WERI-Rb-1 (cell line): ENCODE measurements at regions not wholly inside any gene's neighbourhood (a gene's known extent, or its start where the extent isn't known, plus 50 kb on each side); places are given as distances from the start of the nearest gene placed in this dataset.

Experiments
- DNase-seq: peaks from one replicate; pipeline ENCODE4 v3.0.0-alpha.2; 2020
- H3K27ac ChIP-seq: fragments of 250-450 bp; sonication (Bioruptor Pico); 2 replicates; pipeline ENCODE4 v1.5.1; 2020; ENCODE audit warnings: mild to moderate bottlenecking, moderate library complexity
- H3K27me3 ChIP-seq: fragments of 250-450 bp; sonication (Bioruptor Pico); 2 replicates; pipeline ENCODE4 v1.5.1; 2021; ENCODE audit warnings: mild to moderate bottlenecking, low read depth, moderate library complexity; ENCODE audit not compliant: insufficient read depth, severe bottlenecking
- H3K36me3 ChIP-seq: fragments of 250-450 bp; sonication (Bioruptor Pico); 2 replicates; pipeline ENCODE4 v1.5.1; 2020; ENCODE audit warnings: mild to moderate bottlenecking, moderate library complexity
- H3K4me3 ChIP-seq: 2 replicates; pipeline ENCODE4 v1.5.1; 2011; ENCODE audit warnings: low read depth, mild to moderate bottlenecking, control low read depth, low read length
- H3K9me3 ChIP-seq: fragments of 250-450 bp; sonication (Bioruptor Pico); 2 replicates; pipeline ENCODE4 v1.5.1; 2021; ENCODE audit warnings: mild to moderate bottlenecking, moderate library complexity; ENCODE audit not compliant: severe bottlenecking
- TF ChIP-seq, protein P1 (sequence below): IDR thresholded peaks from 2 replicates; pipeline ENCODE4 v1.5.1; 2011; ENCODE audit warnings: low read depth, mild to moderate bottlenecking, control low read depth, inconsistent platforms, low read length

DNA sequence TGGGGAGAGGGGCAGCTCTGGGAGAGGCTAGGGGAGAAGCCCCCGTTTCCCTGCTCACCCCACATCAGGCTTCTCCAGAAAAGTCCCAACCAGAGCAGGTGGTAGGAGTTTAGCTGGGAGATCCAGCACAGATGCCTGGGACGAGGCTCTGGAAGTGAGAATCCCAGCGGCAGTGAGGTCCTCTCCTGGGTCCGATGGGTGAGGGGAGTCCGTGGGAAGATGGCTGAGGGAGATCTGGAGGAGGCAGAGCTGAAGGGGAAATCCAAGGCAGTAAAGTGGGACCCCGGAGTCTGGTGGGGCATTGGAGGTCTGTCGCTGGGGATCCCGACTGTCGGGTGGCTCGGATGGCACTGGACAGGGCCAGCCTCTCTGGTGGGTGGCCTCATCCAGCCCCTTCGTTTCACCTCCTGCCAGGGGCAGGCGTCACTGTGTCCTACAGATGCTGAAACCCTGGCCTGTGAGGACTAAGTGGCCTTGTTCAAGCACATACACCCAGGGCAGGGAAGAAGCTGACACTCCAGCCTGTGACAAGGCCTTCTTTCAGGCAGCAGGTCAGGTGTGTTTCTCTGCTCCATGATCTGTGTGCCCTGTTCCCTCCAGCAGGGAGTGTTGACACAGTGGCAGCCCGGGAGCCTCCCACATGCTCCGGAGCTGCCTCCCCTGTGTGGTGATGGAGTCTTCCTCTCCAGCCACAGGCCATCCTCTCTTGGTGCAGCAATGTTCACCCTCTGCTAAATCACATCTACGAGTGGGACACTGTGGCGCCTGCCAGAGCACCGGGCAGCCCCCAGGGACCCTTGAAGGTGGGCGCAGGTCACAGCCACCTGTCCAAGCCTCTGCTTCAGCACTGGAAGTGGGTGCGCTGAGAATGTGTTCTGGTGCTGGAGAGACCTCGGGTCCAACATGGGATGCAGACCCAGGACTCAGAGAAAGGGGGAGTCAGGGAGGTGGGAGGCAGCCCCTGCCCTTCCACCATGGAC, 850.8 kb downstream of the BRD1 start:
- Histone ChIP-seq H3K9me3 (no peaks in the 10 kb centered on the region), H3K27me3 (no peaks in the 10 kb centered on the region), H3K4me3 (no peak overlapping the region), H3K27ac (no peak overlapping the region), H3K36me3 (no peaks in the 10 kb centered on the region)
- TF ChIP-seq, protein P1, sequence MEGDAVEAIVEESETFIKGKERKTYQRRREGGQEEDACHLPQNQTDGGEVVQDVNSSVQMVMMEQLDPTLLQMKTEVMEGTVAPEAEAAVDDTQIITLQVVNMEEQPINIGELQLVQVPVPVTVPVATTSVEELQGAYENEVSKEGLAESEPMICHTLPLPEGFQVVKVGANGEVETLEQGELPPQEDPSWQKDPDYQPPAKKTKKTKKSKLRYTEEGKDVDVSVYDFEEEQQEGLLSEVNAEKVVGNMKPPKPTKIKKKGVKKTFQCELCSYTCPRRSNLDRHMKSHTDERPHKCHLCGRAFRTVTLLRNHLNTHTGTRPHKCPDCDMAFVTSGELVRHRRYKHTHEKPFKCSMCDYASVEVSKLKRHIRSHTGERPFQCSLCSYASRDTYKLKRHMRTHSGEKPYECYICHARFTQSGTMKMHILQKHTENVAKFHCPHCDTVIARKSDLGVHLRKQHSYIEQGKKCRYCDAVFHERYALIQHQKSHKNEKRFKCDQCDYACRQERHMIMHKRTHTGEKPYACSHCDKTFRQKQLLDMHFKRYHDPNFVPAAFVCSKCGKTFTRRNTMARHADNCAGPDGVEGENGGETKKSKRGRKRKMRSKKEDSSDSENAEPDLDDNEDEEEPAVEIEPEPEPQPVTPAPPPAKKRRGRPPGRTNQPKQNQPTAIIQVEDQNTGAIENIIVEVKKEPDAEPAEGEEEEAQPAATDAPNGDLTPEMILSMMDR = no peak
- DNase-seq = no peak

DNA sequence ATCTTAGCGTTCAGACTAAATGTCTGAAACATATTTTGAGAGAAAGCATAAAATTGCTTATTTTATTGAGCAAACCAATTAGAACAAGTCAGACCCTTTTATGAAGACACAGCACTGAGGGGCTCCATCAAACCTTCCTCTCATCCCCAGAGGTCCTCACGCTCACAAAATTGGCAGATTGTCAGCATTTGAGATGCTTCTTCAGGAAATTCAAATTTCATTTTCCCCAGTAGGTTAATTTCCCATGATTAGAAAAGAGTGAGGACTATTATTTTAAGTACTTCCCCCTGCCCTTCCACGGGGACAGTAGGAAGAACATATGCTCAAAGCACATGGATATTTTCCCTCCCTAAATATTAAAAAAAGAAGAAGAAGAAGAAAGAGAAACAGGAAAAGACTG, 851.8 kb downstream of the BRD1 start:
- no peaks in the 10 kb centered on the region for H3K9me3 ChIP-seq
- no peaks in the 10 kb centered on the region for H3K27me3 ChIP-seq
- TF ChIP-seq, protein P1 = no peak
- H3K27ac ChIP-seq = no peak overlapping the region
- no peaks in the 10 kb centered on the region for H3K36me3 ChIP-seq
- H3K4me3 ChIP-seq = no peak overlapping the region
- DNase-seq = no peak

DNA sequence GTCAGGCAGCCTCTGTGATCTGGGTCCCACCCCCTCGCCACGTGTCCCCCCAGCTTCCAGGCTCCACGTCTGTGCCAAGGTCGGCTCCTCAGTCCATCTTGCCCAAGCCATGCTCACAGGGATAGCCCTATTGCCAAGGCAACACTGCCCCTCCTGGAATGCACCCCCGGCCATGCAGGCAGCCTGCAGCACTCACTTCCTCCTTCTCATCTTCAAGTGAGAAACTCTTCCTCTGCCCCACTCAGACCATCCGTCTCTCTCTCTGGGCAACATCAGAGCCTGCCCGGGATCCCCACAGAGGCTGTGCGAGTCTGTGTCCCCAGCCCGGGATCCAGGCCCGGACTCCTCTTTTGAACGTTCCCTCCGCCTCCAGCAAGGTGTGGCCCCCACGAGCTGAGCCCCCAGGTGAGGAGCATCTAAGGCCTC, 852.3 kb downstream of the BRD1 start:
- no peaks in the 10 kb centered on the region for H3K27me3 ChIP-seq
- TF ChIP-seq, protein P1 = no peak
- no peak overlapping the region for H3K27ac ChIP-seq
- no peaks in the 10 kb centered on the region for H3K36me3 ChIP-seq
- H3K4me3 ChIP-seq = no peak overlapping the region
- H3K9me3 ChIP-seq = no peaks in the 10 kb centered on the region
- no peak for DNase-seq

DNA sequence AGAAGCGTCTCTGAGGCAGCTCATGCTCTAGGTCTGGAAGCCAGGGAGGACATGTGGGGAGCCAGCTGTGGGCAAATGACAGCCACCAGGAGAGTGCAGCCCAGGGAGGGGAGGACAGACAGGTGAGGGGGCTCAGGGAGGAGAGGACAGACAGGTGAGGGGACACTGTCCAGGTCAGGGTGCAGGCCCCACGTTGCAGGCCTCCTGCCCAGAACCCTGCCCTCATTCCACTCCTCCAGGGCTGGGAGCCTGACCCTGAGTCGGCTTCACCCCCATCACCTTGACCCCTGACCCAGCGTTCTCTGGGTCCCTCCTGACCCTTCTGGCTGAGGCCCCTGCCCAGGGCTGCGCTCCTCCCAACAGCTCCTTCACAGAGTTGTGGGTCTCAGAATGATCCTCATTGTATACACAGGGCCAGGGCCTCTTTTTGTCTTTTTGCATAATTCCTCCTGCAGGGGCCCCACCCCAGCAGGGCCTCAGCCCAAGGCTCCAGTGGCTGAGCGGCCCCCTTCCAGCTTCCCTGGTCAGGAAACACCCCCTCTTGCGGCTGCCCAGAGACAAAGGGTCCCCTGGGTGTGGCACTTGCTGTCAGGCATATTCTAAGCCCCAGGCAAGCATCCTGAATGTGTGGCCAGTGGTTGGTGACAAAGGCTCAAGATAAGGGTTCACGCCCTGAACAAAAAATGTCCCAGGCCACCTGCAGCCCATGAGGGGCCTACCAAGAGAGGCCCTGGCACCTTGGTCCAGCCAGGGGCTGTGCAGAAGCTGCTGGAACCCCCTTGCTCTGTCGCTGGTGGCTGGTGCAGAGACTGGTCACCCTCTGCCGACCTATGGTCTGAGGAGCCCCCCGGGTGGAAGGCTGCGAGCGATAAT, 853.0 kb downstream of the BRD1 start:
- no peak overlapping the region for H3K4me3 ChIP-seq
- no peaks in the 10 kb centered on the region for H3K27me3 ChIP-seq
- TF ChIP-seq, protein P1 = no peak
- H3K27ac ChIP-seq = no peak overlapping the region
- H3K9me3 ChIP-seq = no peaks in the 10 kb centered on the region
- no peak for DNase-seq
- H3K36me3 ChIP-seq = no peaks in the 10 kb centered on the region

DNA sequence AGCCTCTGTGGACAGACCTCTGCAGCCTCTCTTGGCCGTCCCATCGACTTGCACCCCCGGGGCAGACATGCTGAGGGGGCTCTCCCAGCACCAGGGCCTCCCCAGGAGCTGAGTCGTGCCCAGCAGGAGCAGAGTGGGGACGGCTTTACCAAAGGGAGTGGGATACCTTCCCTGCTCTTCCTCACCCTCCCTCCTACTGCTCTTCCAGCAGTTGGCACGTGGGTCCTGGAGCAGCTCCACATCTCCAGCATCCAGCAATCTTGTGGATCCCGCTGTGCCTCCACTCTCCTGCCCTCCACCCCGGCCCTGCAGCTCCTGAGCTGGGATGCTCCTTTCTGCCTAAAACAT, 854.0 kb downstream of the BRD1 start:
- no peak overlapping the region for H3K4me3 ChIP-seq
- no peaks in the 10 kb centered on the region for H3K36me3 ChIP-seq
- no peak for DNase-seq
- no peaks in the 10 kb centered on the region for H3K27me3 ChIP-seq
- H3K27ac ChIP-seq = no peak overlapping the region
- TF ChIP-seq, protein P1 = no peak
- H3K9me3 ChIP-seq = no peaks in the 10 kb centered on the region
